MM.1S (cell line): ENCODE measurements at regions not wholly inside any gene's neighbourhood (a gene's known extent, or its start where the extent isn't known, plus 50 kb on each side); places are given as distances from the start of the nearest gene placed in this dataset.

ENCODE experiments used
- DNase-seq: peaks from one replicate; pipeline ENCODE4 v3.0.0-alpha.2; 2015
- H2AFZ ChIP-seq: fragments of 300-600 bp; sonication (generic); 2 replicates; pipeline ENCODE4 v1.6.0; 2016; ENCODE audit warnings: antibody characterized with exemption, low read length
- H3F3A ChIP-seq: fragments of 300-600 bp; sonication (generic); 2 replicates; pipeline ENCODE4 v1.6.1; 2016; ENCODE audit warnings: mild to moderate bottlenecking, antibody characterized with exemption, low read length, moderate library complexity, mixed read lengths; ENCODE audit not compliant: insufficient read depth
- H3K27ac ChIP-seq: fragments of 300-600 bp; sonication (generic); 2 replicates; pipeline ENCODE4 v1.5.1; 2016; ENCODE audit warnings: mild to moderate bottlenecking, low read length
- H3K27me3 ChIP-seq: fragments of 300-600 bp; sonication (generic); replicated peaks from 2 replicates; pipeline ENCODE4 v1.6.0; 2016; ENCODE audit warnings: low read length; ENCODE audit not compliant: insufficient read depth
- H3K36me3 ChIP-seq: fragments of 300-600 bp; sonication (generic); replicated peaks from 2 replicates; pipeline ENCODE4 v1.6.1; 2016; ENCODE audit warnings: mild to moderate bottlenecking, low read length, mixed read lengths; ENCODE audit not compliant: insufficient read depth
- H3K4me1 ChIP-seq: fragments of 300-600 bp; sonication (generic); 2 replicates; pipeline ENCODE4 v1.6.1; 2016; ENCODE audit warnings: low read length, mixed read lengths
- H3K4me2 ChIP-seq: fragments of 300-600 bp; sonication (generic); 2 replicates; pipeline ENCODE4 v1.6.0; 2016; ENCODE audit warnings: low read depth, low read length
- H3K4me3 ChIP-seq: fragments of 300-600 bp; sonication (generic); 2 replicates; pipeline ENCODE4 v1.5.1; 2016; ENCODE audit warnings: low read length, mixed read lengths
- H3K79me2 ChIP-seq: fragments of 300-600 bp; sonication (generic); 2 replicates; pipeline ENCODE4 v1.6.1; 2016; ENCODE audit warnings: mixed run types, low read length, mixed read lengths
- H3K9ac ChIP-seq: fragments of 300-600 bp; sonication (generic); 2 replicates; pipeline ENCODE4 v1.6.1; 2016; ENCODE audit warnings: low read length, mixed read lengths
- H3K9me2 ChIP-seq: fragments of 300-600 bp; sonication (generic); replicated peaks from 2 replicates; pipeline ENCODE4 v1.6.1; 2016; ENCODE audit warnings: mild to moderate bottlenecking, low read length, mixed read lengths; ENCODE audit not compliant: insufficient read depth
- H3K9me3 ChIP-seq: fragments of 300-600 bp; sonication (generic); replicated peaks from 2 replicates; pipeline ENCODE4 v1.6.1; 2016; ENCODE audit warnings: mild to moderate bottlenecking, low read length, mixed read lengths; ENCODE audit not compliant: insufficient read depth
- H4K20me1 ChIP-seq: fragments of 300-600 bp; sonication (generic); 2 replicates; pipeline ENCODE4 v1.6.1; 2016; ENCODE audit warnings: mild to moderate bottlenecking, low read length, moderate library complexity, mixed read lengths; ENCODE audit not compliant: insufficient read depth
- CTCF ChIP-seq: fragments of 300-600 bp; sonication (generic); IDR thresholded peaks from 2 replicates; pipeline ENCODE4 v1.5.1; 2016; ENCODE audit warnings: antibody characterized with exemption, low read length, mixed read lengths
- EZH2 ChIP-seq: fragments of 300-600 bp; sonication (generic); optimal IDR thresholded peaks from 2 replicates; pipeline ENCODE3; 2017; ENCODE audit warnings: low read depth, mild to moderate bottlenecking, antibody characterized with exemption, low read length, mixed read lengths
- EZH2phosphoT487 ChIP-seq: fragments of 300-600 bp; sonication (generic); IDR thresholded peaks from 2 replicates; pipeline ENCODE4 v1.6.1; 2018; ENCODE audit warnings: antibody characterized with exemption, low read length

GRCh38 chr6:86782328-86782727 lies 155.0 kb upstream of the HTR1E start:
- no peak overlapping the region for H3K4me3 ChIP-seq
- H3K27me3 ChIP-seq, result no peaks in the 10 kb centered on the region
- no peak for TF ChIP-seq EZH2
- TF ChIP-seq CTCF, result no peak
- TF ChIP-seq EZH2phosphoT487, result no peak
- H3K9me2 ChIP-seq, result no peaks in the 10 kb centered on the region
- no peaks in the 10 kb centered on the region for H4K20me1 ChIP-seq
- H3K9me3 ChIP-seq, result no peaks in the 10 kb centered on the region
- H3F3A ChIP-seq, result no peaks in the 10 kb centered on the region
- no peak overlapping the region for H3K27ac ChIP-seq
- no peak overlapping the region for H2AFZ ChIP-seq
- H3K9ac ChIP-seq, result no peak overlapping the region
- no peak for DNase-seq
- H3K4me1 ChIP-seq, result no peaks in the 10 kb centered on the region
- no peaks in the 10 kb centered on the region for H3K79me2 ChIP-seq
- no peaks in the 10 kb centered on the region for H3K36me3 ChIP-seq
- H3K4me2 ChIP-seq, result no peak overlapping the region

- Histone ChIP-seq H3K9ac (no peak overlapping the region), H3K4me1 (no peaks in the 10 kb centered on the region), H4K20me1 (no peaks in the 10 kb centered on the region), H3K4me2 (no peak overlapping the region), H3K79me2 (no peaks in the 10 kb centered on the region), H2AFZ (no peak overlapping the region), H3K27ac (no peak overlapping the region), H3K4me3 (no peak overlapping the region), H3K9me2 (no peaks in the 10 kb centered on the region), H3K36me3 (no peaks in the 10 kb centered on the region), H3K9me3 (no peaks in the 10 kb centered on the region), H3K27me3 (no peaks in the 10 kb centered on the region), H3F3A (no peaks in the 10 kb centered on the region)
- no peak for DNase-seq
- TF ChIP-seq CTCF, result no peak
- TF ChIP-seq EZH2phosphoT487, result no peak
- TF ChIP-seq EZH2, result no peak
Measured at GRCh38 chr6:86780923-86781322, 156.4 kb upstream of the HTR1E start.

- H3K79me2 ChIP-seq, result no peaks in the 10 kb centered on the region
- H4K20me1 ChIP-seq, result no peaks in the 10 kb centered on the region
- no peak overlapping the region for H2AFZ ChIP-seq
- no peaks in the 10 kb centered on the region for H3K9me3 ChIP-seq
- TF ChIP-seq CTCF, result no peak
- TF ChIP-seq EZH2phosphoT487, result no peak
- TF ChIP-seq EZH2, result no peak
- H3K9me2 ChIP-seq, result no peaks in the 10 kb centered on the region
- DNase-seq, result peak; percentile 10
- H3F3A ChIP-seq, result no peaks in the 10 kb centered on the region
- no peak overlapping the region for H3K9ac ChIP-seq
- no peak overlapping the region for H3K27ac ChIP-seq
- no peaks in the 10 kb centered on the region for H3K4me1 ChIP-seq
- H3K4me3 ChIP-seq, result no peak overlapping the region
- no peaks in the 10 kb centered on the region for H3K27me3 ChIP-seq
- no peaks in the 10 kb centered on the region for H3K36me3 ChIP-seq
- no peak overlapping the region for H3K4me2 ChIP-seq
Measured at GRCh38 chr6:86775893-86776292, 161.4 kb upstream of the HTR1E start.
